Mammary epithelial cell (primary cell): ENCODE measurements at regions not wholly inside any gene's neighbourhood (a gene's known extent, or its start where the extent isn't known, plus 50 kb on each side); places are given as distances from the start of the nearest gene placed in this dataset.

ENCODE experiments used
- EZH2 ChIP-seq: IDR thresholded peaks from 2 replicates; pipeline ENCODE4 v1.6.1; 2012; ENCODE audit warnings: low read length, inconsistent platforms, borderline replicate concordance
- TF ChIP-seq, protein P1 (sequence below), 2 donors: IDR thresholded peaks in 1 of 2; conservative IDR thresholded peaks in 1 of 2; 2 replicates each; pipeline ENCODE4 v1.5.1; 2011 to 2012; ENCODE audit warnings: inconsistent platforms in 2 of 2, low read length in 2 of 2, mild to moderate bottlenecking in 2 of 2, control low read depth in 1 of 2, low read depth in 1 of 2; ENCODE audit not compliant: insufficient read depth in 1 of 2; ENCODE audit errors: extremely low read depth in 1 of 2

DNA sequence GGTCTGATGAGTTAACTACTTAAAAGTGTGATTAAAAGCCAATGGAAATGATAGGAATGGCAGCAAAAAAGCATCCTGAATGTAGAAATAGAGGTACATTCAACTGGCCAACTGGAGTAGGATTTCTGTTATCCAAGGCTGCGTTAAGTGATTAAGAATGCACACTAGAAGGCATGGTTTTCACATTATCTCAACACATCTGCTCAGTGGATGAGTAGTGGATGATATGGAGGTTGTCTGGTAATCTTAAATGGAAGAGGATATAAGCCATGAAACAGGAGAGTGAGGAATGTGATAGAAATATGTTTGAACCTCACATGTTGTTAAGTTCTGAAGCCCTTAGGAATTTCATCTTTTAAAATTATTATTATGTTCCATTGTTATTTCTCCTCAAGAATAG, 839.9 kb downstream of the USP25 start:
- TF ChIP-seq, protein P1, sequence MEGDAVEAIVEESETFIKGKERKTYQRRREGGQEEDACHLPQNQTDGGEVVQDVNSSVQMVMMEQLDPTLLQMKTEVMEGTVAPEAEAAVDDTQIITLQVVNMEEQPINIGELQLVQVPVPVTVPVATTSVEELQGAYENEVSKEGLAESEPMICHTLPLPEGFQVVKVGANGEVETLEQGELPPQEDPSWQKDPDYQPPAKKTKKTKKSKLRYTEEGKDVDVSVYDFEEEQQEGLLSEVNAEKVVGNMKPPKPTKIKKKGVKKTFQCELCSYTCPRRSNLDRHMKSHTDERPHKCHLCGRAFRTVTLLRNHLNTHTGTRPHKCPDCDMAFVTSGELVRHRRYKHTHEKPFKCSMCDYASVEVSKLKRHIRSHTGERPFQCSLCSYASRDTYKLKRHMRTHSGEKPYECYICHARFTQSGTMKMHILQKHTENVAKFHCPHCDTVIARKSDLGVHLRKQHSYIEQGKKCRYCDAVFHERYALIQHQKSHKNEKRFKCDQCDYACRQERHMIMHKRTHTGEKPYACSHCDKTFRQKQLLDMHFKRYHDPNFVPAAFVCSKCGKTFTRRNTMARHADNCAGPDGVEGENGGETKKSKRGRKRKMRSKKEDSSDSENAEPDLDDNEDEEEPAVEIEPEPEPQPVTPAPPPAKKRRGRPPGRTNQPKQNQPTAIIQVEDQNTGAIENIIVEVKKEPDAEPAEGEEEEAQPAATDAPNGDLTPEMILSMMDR (conservative IDR thresholded peaks at IDR 0.05 in 1 of 2, IDR thresholded peaks at IDR 0.05 in 1 of 2; ENCODE audit: extremely low read depth in 1 of 2, insufficient read depth in 1 of 2, low read depth in 1 of 2, low read length in 2 of 2): no peak
- no peak for TF ChIP-seq EZH2
